Spleen (tissue), 11 donors: ENCODE measurements at regions not wholly inside any gene's neighbourhood (a gene's known extent, or its start where the extent isn't known, plus 50 kb on each side); places are given as distances from the start of the nearest gene placed in this dataset.

Source experiments
- DNase-seq: peaks from one replicate; pipeline ENCODE4 v3.0.0-alpha.2; 2020
- H3K27ac ChIP-seq, 8 donors: fragments of 200-600 bp; sonication (generic) in 7 of 8; 1 replicate in 4 of 8; 2 replicates in 4 of 8; pipeline versions ENCODE4 v1.5.0 to v1.8.0; 2016 to 2021; ENCODE audit warnings: inconsistent platforms in 4 of 8, mild to moderate bottlenecking in 4 of 8, moderate library complexity in 1 of 8
- H3K27me3 ChIP-seq, 7 donors: fragments of 200-600 bp; sonication (generic) in 6 of 7; replicated peaks in 1 of 7; 1 replicate in 4 of 7; 2 replicates in 3 of 7; pipeline versions ENCODE4 v1.5.0 to v1.8.0; 2016 to 2021; ENCODE audit warnings: inconsistent platforms in 3 of 7, mild to moderate bottlenecking in 1 of 7
- H3K36me3 ChIP-seq, 6 donors: fragments of 200-600 bp; sonication (generic) in 5 of 6; 1 replicate in 4 of 6; 2 replicates in 2 of 6; pipeline versions ENCODE4 v1.5.0 to v1.8.0; 2016 to 2021; ENCODE audit warnings: inconsistent platforms in 2 of 6
- H3K4me1 ChIP-seq, 6 donors: fragments of 200-600 bp; sonication (generic) in 5 of 6; 1 replicate in 3 of 6; 2 replicates in 3 of 6; pipeline versions ENCODE4 v1.5.0 to v1.8.0; 2016 to 2021; ENCODE audit warnings: inconsistent platforms in 3 of 6
- H3K4me3 ChIP-seq, 8 donors: fragments of 200-600 bp; sonication (generic) in 7 of 8; 1 replicate in 4 of 8; 2 replicates in 4 of 8; pipeline versions ENCODE4 v1.5.0 to v1.8.0; 2016 to 2021; ENCODE audit warnings: inconsistent platforms in 4 of 8, mild to moderate bottlenecking in 4 of 8, moderate library complexity in 2 of 8
- H3K9me3 ChIP-seq, 8 donors: fragments of 200-600 bp; sonication (generic) in 7 of 8; 1 replicate in 4 of 8; 2 replicates in 4 of 8; pipeline versions ENCODE4 v1.5.0 to v1.8.0; 2016 to 2021; ENCODE audit warnings: inconsistent platforms in 4 of 8
- CTCF ChIP-seq, 11 experiments: fragments of 200-600 bp in 7 of 11; fragments of 450-650 bp in 4 of 11; sonication (generic) in 4 of 11; IDR thresholded peaks in 8 of 11; conservative IDR thresholded peaks in 3 of 11; 1 replicate in 7 of 11; 2 replicates in 4 of 11; pipeline versions ENCODE4 v1.4.0 to v1.8.0; 2016 to 2021; ENCODE audit warnings: antibody characterized with exemption in 11 of 11, inconsistent platforms in 4 of 11, mild to moderate bottlenecking in 1 of 11
- POLR2A ChIP-seq, 3 donors: fragments of 450-650 bp; IDR thresholded peaks; one replicate each; pipeline ENCODE4 v1.5.1; 2017; ENCODE audit warnings: antibody characterized with exemption in 3 of 3, mild to moderate bottlenecking in 1 of 3
- POLR2AphosphoS5 ChIP-seq, 3 donors: sonication (generic); formaldehyde crosslinking; IDR thresholded peaks; one replicate each; pipeline ENCODE4 v1.5.1; 2017; ENCODE audit warnings: antibody characterized with exemption in 3 of 3
- WGBS, 5 donors: extraction: QIAGEN DNeasy Blood & Tissue Kit in 3 of 5; methylation state at CpG; one replicate each; pipeline versions ENCODE4 v1.1.5 to v1.1.7; 2013 to 2018; 5-methylcytosine and 5-hydroxymethylcytosine counted together
- intact Hi-C: fragments of 100-400 bp; cut with DNase I; formaldehyde crosslinking; loops from one replicate; pipeline ENCODE4 v1.15.0; 2023; ENCODE audit warnings: low total_unique reads
- donor health status: healthy with polysubstance abuse.
- donor health status: DM: no; HTN: no; CAD: no; lungs with moderate emphysema.
- donor health status: DM: no; HTN: no; CAD: no.
- donor health status: Bipolar disorder and iron deficiency.
- donor health status: healthy.
- donor health status: DM: no; HTN: no; CAD: no.
- donor health status: DM: yes; HTN: yes; CAD: no.

- DNase-seq: no peak
- no peaks in the 10 kb centered on the region for H3K36me3 ChIP-seq
- H3K27ac ChIP-seq: peak overlapping the region in 6 of 8 donors; percentile 9 to 87 (median 70)
- WGBS, 5 donors: 75 to 93% (median 83%) methylated on average over 4 of the region's 4 CpGs
- H3K9me3 ChIP-seq: peaks cover 7 to 39% (median 27%) of the 10 kb centered on the region in 8 donors
- H3K4me3 ChIP-seq: peak overlapping the region in 1 of 8 donors; percentile 37
- no peaks in the 10 kb centered on the region for H3K27me3 ChIP-seq
- intact Hi-C loops: no loop called here
- H3K4me1 ChIP-seq: peaks cover 0 to 7% (median 0%) of the 10 kb centered on the region in 6 donors
- TF ChIP-seq POLR2A (IDR thresholded peaks at IDR 0.05): no peak
Measured at GRCh38 chr13:48783695-48784230, 130.0 kb downstream of the CYSLTR2 start.

- no peaks in the 10 kb centered on the region for H3K36me3 ChIP-seq
- peaks cover 0 to 7% (median 0%) of the 10 kb centered on the region in 6 donors for H3K4me1 ChIP-seq
- WGBS, 5 donors: 87 to 100% (median 93%) methylated on average over 3 of the region's 3 CpGs
- H3K27me3 ChIP-seq: no peaks in the 10 kb centered on the region
- H3K9me3 ChIP-seq: peaks cover 7 to 27% (median 20%) of the 10 kb centered on the region in 8 donors
- intact Hi-C loops: no loop called here
- TF ChIP-seq CTCF (IDR thresholded peaks at IDR 0.05 in 8 of 11, conservative IDR thresholded peaks at IDR 0.05 in 3 of 11): no peak
- no peak for TF ChIP-seq POLR2A (IDR thresholded peaks at IDR 0.05)
- TF ChIP-seq POLR2AphosphoS5 (IDR thresholded peaks at IDR 0.05): no peak
- DNase-seq: no peak
- H3K4me3 ChIP-seq: no peak overlapping the region
- no peak overlapping the region for H3K27ac ChIP-seq
Measured at GRCh38 chr13:48784916-48785548, 131.3 kb downstream of the CYSLTR2 start.

- Histone ChIP-seq H3K27me3 (no peaks in the 10 kb centered on the region), H3K36me3 (no peaks in the 10 kb centered on the region), H3K27ac (no peak overlapping the region), H3K4me1 (no peaks in the 10 kb centered on the region), H3K9me3 (no peaks in the 10 kb centered on the region), H3K4me3 (no peak overlapping the region)
- intact Hi-C loops: no loop called here
- DNase-seq: no peak
- TF ChIP-seq POLR2A (IDR thresholded peaks at IDR 0.05) (no peak), POLR2AphosphoS5 (IDR thresholded peaks at IDR 0.05) (no peak), CTCF (IDR thresholded peaks at IDR 0.05 in 8 of 11, conservative IDR thresholded peaks at IDR 0.05 in 3 of 11) (no peak)
- 65 to 87% (median 71%) methylated on average over 3 of the region's 3 CpGs for WGBS, 5 donors
Measured at GRCh38 chr13:48790199-48790598, 136.5 kb downstream of the CYSLTR2 start.

- TF ChIP-seq CTCF (IDR thresholded peaks at IDR 0.05 in 8 of 11, conservative IDR thresholded peaks at IDR 0.05 in 3 of 11) (no peak), POLR2AphosphoS5 (IDR thresholded peaks at IDR 0.05) (no peak), POLR2A (IDR thresholded peaks at IDR 0.05) (no peak)
- Histone ChIP-seq H3K4me1 (no peaks in the 10 kb centered on the region), H3K9me3 (no peaks in the 10 kb centered on the region), H3K27ac (peak overlapping the region in 1 of 8 donors; percentile 42), H3K27me3 (no peaks in the 10 kb centered on the region), H3K36me3 (no peaks in the 10 kb centered on the region), H3K4me3 (no peak overlapping the region)
- WGBS, 5 donors: 65 to 92% (median 75%) methylated on average over 1 of the region's 1 CpG
- intact Hi-C loops: no loop called here
- DNase-seq: no peak
Measured at GRCh38 chr13:48790966-48791365, 137.2 kb downstream of the CYSLTR2 start.
